NCI-H1105 (cell line): ENCODE measurements at regions not wholly inside any gene's neighbourhood (a gene's known extent, or its start where the extent isn't known, plus 50 kb on each side); places are given as distances from the start of the nearest gene placed in this dataset.

Experiments used
- DNase-seq: peaks from one replicate; lab custom pipeline; 2025; lab: John Stamatoyannopoulos, UW

DNA sequence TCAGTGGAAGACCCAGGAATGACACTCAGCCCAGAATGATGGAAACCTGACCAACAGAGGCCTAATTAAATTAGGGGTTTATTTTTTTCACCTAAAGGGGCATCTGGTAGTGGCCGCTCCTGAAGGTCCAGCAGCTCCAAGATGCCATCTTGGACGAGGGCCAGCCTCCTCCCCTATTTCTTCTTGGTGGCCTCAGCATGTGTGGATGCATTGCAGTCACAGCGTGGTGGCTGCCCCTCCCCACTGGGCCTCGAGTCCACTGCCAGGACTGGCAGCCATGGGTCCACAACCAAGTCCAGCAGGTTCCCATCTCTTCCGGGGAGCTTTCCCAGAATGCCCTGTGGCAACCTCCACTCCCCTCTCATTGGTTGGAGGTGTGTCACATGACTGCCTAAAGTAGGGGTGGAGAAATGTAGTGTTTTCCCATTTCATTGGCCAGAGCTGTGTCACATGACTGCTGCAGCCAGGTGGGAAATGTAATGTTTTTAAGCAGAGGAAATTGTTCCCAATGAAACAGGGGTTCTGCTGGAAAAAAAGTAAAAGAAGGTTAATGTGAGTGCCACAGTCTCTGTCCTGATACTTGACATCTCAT, 628.2 kb downstream of the PTPRU start:
- no peak for DNase-seq

DNA sequence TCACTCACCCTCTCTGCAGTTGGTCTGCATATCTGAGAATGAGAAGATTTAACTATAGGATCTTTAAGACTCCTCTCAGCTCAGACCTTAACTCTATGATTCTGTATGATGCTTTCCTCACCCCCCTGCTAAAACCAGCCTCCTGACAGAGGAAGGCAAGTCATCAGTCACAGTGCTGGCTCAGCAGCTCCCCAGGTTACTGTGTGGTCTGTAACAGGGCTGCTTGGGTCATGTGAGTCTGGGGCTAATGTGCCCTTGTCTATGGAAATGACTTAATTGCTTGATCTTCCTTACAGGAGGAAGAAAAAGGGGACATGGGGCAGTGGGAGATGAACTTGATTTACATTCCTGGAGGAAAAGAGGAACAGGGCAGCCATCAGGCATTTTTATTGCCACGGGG, 625.6 kb downstream of the PTPRU start:
- DNase-seq: no peak

- no peak for DNase-seq
Measured at GRCh38 chr1:29861446-29861845, 625.1 kb downstream of the PTPRU start.

GRCh38 chr1:29860681-29861080, 624.4 kb downstream of the PTPRU start:
- DNase-seq: no peak

- peak; percentile 61 for DNase-seq
Measured at GRCh38 chr1:29860056-29860455, 623.7 kb downstream of the PTPRU start.

DNA sequence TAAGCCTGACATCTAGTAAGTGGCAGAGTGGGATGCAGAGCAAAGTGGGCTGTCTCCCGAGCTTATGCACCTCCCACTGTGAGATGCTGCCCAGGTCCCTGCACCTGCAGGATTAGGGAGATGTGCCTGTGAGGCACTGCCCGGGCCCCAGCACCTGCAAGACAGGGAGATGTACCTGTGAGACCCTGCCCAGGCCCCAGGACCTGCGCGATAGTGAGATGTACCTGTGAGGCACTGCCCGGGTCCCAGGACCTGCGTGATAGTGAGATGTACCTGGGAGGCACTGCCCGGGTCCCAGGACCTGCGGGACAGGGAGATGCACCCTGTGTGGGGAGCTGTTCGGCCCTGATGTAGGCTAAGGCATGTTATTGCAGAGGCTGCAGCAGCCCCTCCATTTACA, 622.8 kb downstream of the PTPRU start:
- no peak for DNase-seq

DNA sequence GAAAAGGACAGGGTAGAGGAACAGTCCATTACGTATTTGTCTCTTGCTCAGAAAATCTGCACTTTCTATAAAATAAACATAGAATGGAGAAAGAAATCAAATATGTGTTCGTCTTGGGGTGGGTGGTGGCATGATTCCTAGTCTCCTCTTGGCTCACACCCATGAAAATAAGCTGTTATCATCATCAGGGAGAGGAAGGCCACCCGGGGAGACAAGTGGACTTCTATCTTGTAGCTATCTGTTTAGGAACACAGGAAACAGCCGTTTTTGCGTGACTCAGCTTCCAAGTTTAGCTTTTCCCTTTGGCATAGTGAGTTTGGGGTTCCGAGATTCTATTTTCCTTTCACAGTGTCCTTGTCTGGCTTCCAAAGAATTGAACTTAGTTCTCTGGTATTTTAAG, 622.3 kb downstream of the PTPRU start:
- DNase-seq: no peak

DNA sequence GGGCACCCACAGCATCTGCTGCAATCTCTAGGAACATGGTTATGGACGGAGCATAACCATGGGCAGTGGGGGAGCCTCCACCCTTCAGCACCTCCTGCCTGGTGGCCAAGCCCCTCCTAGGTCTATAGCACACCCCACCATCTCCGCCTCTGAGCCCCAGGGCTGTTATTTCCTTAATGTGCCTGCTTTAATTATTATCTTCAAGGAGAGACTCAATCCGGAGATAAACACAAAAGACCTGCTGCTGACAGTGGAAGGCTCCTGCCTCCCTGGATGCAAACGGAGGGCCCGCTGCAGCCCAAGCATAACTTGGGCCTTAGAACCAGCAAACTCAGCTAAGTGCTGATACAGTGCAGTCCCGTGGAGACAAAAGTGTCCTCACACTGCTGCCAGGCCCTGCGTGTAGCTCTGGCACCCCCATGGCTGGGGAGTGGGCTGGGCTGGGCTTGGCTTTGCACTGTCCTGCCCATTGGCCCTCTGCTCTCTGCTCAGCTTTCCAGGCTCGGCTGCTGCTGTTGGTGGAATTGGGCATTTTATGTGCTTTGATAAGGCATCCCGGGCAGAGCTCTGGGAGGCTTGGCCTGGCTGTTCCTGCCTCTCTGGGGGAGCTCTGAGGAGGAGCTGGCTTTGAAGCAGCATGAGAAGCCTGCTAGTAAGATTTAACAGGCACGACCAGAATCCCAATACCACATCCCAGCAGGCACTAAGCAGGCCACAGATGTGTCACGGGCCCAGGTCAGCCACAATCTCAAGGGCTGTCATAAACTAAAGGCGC, 620.2 kb downstream of the PTPRU start:
- DNase-seq: no peak

DNA sequence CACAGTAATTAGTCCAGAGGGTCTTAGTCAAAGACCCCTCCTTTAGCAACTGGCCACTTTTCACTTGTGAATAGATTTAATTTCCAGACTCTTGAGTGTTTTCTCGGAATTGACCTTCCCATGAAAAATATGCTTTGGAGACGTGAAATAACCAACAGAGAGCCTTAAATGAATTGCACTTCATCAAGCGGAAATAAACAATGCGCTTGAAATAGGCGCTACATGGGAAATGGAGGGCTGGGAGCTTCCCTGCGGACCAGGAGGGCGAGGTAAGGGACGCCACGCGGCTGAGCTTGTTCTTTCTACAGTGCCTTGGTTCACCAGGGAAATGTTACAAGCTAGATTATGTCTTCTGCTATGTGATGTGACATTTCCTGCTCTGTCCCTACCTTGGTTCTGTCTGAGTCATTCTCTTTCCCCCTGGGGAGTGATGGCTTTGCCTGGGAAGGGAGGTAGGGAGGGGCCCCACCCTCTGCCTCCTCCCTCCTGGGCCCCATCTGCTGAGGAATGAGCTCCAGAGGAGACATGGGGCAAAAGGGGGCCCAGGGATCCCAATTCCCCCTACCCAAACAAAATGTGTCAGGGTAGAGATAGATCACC, 619.3 kb downstream of the PTPRU start:
- DNase-seq: no peak

GRCh38 chr1:29854700-29855276, 618.5 kb downstream of the PTPRU start:
- no peak for DNase-seq

DNA sequence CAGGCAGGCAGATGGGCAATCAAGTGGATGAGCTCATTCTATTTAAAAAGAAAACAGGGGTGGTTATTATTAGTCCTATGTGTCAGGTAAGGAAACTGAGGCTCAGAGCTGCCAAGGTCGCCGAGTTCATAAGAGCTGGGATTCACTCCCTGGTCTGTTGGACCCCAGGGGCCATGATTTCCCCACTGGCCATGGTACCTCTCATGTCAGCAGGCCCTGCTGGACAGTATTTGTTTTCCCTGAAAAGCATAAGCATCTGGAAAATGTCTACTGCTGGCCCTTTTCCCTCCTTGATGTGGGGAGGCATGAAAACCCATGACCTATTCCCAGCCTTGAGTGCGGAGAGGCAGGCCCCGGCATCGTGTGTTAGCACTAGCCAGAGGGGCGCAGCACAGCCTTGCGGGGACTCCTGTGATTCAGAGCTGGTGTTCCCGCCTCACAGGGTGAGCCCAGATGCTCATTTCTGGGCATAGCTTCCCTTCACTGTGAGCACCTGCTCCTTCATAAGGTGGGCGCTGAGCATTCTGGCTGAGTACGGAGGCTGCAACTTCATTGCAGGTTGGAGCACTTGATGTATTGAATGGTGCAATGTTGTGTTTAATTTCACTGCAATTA, 617.5 kb downstream of the PTPRU start:
- peak; percentile 87 for DNase-seq

DNA sequence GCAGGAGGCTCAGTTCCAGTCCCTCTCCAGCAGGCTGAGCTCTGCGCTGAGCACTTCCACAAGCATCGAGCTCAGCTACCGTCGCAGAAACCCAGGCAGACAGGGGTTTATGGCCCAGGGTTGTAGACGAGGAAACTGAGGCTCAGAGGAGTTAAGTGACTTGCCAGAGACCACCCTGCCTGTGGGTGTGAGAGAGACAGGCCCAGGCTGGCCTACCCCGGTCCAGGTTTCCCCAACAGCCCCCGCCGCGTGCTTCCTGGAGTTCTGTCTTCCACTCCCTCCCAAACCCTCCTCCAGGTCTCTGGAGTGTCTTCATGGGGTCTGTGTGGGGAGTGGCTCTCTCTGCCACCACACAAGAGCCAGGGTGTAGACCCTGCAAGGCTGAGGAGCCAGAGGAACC, 615.9 kb downstream of the PTPRU start:
- no peak for DNase-seq

DNA sequence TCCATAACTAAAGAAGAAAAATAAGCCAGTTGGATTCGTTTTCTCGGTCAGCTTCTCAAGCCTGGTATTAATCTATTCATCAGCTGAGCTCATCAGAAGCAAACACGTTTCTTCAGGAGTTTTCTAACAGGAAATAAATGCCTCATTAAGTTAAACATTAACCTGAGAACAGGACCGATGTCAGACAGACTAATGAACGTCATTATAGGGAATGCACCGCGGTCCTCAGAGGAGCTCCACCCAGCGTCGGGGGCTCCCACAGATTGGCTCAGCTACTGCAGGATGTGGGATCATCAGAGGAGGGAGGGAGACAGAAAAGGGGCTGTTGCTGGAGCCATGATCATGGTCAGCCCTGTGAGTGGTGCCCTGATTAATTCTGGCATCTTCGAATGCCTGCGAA, 615.4 kb downstream of the PTPRU start:
- no peak for DNase-seq

DNA sequence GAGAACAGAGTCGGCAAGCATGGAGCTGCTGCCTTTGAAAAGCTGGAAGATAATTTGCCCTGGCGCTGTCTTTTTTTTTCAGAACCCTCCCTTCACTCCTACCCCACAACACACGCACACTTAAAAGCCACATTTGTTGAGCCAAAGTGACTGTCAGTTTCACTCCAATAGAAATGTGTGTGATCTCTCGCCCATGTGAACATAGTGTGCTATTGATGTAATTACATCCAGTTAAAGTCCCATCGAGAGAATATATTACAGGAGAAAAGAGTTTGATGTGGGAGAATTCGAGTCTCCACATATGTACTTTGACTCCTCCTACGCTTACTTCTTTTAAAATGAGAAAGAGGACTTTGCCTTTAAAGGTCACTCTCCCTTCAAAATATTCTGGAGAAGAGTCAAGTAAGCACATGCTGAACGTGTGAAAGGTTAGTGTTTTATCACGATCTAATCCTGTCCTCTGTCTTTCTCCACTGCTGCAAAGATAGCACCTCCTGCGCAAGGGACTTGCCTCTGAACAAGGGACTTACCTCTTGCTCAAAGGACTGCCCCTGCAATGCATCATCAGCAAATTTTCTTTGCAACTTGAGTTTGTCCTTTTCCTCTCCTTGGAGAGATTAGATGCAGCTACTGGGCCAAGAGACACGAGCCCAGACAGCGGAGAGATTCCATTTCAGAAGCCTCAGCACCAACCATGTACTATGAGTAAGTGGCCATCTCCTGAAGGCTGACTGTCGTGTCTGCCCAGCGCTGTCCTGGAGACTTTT, 613.9 kb downstream of the PTPRU start:
- DNase-seq: no peak

DNA sequence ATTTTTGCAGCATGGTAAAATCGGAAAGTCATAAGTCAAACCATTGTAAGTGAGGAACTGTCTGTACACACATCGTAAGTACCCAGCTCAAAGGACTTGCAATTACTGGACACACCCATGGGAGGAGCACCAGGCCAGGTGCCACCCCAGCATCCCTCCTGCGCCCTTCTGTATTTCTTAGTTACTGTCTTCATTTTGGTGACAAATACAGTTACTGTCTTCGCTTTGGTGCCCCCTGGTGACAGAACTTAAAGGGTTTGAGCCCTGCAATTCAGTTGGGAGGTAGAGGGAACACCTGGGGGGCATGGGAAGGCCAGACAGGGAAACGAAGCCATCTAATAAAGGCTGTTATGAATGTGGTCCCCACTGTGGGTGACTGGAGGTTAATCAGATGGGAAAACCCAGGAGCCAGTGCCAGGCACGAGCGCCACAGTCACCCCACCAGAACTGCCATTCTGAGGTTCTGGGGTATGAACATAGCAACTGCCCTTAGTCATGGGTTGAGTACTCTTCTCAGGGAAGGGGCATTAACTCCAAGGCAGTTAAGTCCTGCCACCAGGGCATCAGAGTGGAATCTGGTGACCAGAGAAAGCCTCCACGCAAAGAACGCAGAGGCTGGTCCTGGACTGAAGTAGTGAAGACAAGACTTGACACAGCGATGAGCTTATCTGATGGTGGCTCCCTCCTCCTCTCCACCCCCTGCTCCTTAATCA, 612.9 kb downstream of the PTPRU start:
- peak; percentile 45 for DNase-seq

- DNase-seq: no peak
Measured at GRCh38 chr1:29845910-29846309, 609.6 kb downstream of the PTPRU start.

DNA sequence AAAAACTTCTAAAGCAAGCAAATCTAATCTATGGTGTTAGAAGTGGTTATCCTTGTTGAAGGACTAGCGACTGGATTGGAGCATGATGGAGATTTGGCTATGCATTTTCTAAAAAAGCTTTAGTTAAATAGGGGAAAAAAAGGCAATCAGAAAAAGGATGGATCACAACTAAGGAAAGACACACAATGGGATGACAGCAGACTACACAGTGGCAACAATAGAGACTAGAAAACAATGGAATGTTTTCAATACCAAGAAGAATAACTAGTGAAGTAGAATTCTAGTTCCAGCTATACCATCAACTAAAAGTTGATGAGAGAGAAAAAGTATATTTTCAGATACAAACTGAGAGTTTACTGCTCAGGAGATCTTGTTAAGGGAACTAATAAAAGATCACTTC, 605.8 kb downstream of the PTPRU start:
- no peak for DNase-seq

- no peak for DNase-seq
Measured at GRCh38 chr1:29839726-29840125, 603.4 kb downstream of the PTPRU start.

- no peak for DNase-seq
Measured at GRCh38 chr1:29838738-29839320, 602.5 kb downstream of the PTPRU start.

DNA sequence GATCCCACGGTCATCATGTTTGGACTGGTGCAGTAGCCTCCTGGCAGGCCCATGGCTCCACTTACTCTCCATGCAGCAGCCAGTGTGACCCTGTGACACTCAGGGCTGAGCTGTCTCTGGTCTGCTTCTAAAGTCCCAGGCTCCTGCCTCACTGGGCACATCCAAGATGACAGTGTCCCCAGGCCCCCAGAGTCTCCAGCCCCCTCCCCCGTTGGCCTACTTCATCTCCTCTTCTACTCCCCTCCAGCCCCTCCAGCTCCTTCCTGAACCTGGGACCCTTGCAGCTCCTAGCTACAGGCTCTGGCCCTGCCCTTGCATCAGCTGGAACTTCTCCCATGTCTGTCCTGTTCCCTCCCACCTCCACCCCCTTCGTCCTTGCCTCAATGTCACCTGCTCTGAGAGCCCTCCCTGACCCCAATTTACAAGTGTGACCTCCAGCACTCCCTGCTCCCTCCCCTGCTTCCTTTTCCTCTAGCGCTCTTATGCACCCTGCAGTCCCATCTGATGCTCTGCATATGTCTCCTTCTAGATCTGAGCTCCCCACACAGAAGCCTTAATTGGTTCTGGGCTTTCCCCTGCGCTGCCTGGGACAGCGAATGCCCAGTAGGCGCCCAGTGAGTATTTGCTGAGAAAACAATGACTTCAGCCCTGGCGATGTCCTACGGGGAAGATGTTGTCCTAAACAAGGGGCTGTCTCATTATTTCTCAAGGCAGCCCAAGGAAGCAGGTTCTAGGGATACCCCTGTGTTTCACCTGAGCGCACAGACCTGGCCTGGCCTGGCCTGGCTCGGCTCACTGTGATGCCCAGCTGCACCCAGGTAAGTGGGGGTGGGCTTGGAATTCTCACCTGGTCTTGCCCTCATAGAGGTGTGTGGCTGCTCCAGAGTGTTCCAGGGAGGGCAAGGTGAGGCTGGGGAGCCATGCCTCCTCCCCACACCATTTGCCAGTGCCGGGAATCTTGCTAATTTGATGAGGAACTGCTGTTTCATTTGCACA, 600.6 kb downstream of the PTPRU start:
- no peak for DNase-seq
